OCI-LY3 (cell line): ENCODE measurements at regions not wholly inside any gene's neighbourhood (a gene's known extent, or its start where the extent isn't known, plus 50 kb on each side); places are given as distances from the start of the nearest gene placed in this dataset.

Source experiments
- H2AFZ ChIP-seq: fragments of 200-600, 300-600 bp; shearing (Covaris generic); 2 replicates; pipeline ENCODE4 v1.6.0; 2014; ENCODE audit warnings: antibody characterized with exemption, low read depth, low read length
- H3K27ac ChIP-seq: fragments of 200-600, 300-600 bp; sonication (generic); 2 replicates; pipeline ENCODE4 v1.5.1; 2014; ENCODE audit warnings: mild to moderate bottlenecking, low read length, moderate library complexity, mixed read lengths
- H3K27me3 ChIP-seq: fragments of 200-600, 300-600 bp; sonication (generic); 2 replicates; pipeline ENCODE4 v1.6.1; 2014; ENCODE audit warnings: low read depth, low read length, mixed read lengths
- H3K36me3 ChIP-seq: fragments of 200-600, 300-600 bp; sonication (generic); replicated peaks from 2 replicates; pipeline ENCODE3; 2014; ENCODE audit warnings: low read depth, low read length, mixed read lengths
- H3K4me1 ChIP-seq: fragments of 300-600, 200-600 bp; sonication (generic); 2 replicates; pipeline ENCODE4 v1.6.1; 2014; ENCODE audit warnings: low read length, mixed read lengths
- H3K4me2 ChIP-seq: fragments of 200-600, 300-600 bp; sonication (generic); 2 replicates; pipeline ENCODE4 v1.6.1; 2014; ENCODE audit warnings: low read length, mixed read lengths
- H3K4me3 ChIP-seq: fragments of 300-600, 200-600 bp; sonication (generic); 2 replicates; pipeline ENCODE4 v1.5.1; 2014; ENCODE audit warnings: antibody characterized with exemption, mild to moderate bottlenecking, low read length, moderate library complexity
- H3K79me2 ChIP-seq: fragments of 300-600, 200-600 bp; shearing (Covaris generic); 2 replicates; pipeline ENCODE4 v1.6.1; 2014; ENCODE audit warnings: mild to moderate bottlenecking, low read length, mixed read lengths
- H3K9ac ChIP-seq: fragments of 300-600, 200-600 bp; shearing (Covaris generic); 2 replicates; pipeline ENCODE4 v1.6.0; 2014; ENCODE audit warnings: mild to moderate bottlenecking, low read length, moderate library complexity
- H3K9me3 ChIP-seq: fragments of 200-600, 300-600 bp; shearing (Covaris generic); 2 replicates; pipeline ENCODE4 v1.6.1; 2014; ENCODE audit warnings: low read length, mixed read lengths; ENCODE audit not compliant: insufficient read depth
- H4K20me1 ChIP-seq: fragments of 200-600, 300-600 bp; sonication (generic); 2 replicates; pipeline ENCODE4 v1.6.1; 2016; ENCODE audit warnings: low read length, mixed read lengths; ENCODE audit not compliant: insufficient read depth
- EZH2phosphoT487 ChIP-seq: fragments of 200-600 bp; shearing (Covaris generic); IDR thresholded peaks from 2 replicates; pipeline ENCODE4 v1.6.1; 2018; ENCODE audit warnings: antibody characterized with exemption, mixed run types, low read depth
- TF ChIP-seq, protein P1 (sequence below): fragments of 200-600, 300-600 bp; sonication (generic); IDR thresholded peaks from 2 replicates; pipeline ENCODE4 v1.5.1; 2014; ENCODE audit warnings: antibody characterized with exemption, low read length, low read depth

DNA sequence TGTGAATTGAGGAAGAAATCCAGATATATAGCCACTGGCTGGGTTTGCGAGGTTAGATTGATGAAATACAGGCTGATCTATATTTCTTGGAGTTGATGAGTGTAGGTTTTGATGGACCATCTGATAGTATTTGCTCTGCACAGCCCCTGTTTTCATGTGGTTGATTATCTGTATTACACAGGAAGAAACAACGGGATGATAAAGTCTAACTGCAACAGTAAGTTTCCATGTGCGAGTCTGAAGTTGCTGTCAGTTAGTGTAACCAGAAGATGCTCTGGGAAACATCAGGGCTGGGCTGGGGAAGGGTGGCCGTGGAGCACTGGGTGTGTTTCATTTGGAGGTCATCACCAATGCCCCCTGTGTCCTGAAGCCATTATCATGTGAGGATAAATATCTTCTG is 148.4 kb upstream of the SFRP2 start:
- no peaks in the 10 kb centered on the region for H3K79me2 ChIP-seq
- H3K36me3 ChIP-seq: no peaks in the 10 kb centered on the region
- no peak overlapping the region for H2AFZ ChIP-seq
- H4K20me1 ChIP-seq: no peaks in the 10 kb centered on the region
- H3K9me3 ChIP-seq: no peaks in the 10 kb centered on the region
- H3K27ac ChIP-seq: no peak overlapping the region
- peaks cover 13% of the 10 kb centered on the region for H3K4me1 ChIP-seq
- H3K4me3 ChIP-seq: no peak overlapping the region
- H3K27me3 ChIP-seq: peaks cover 12% of the 10 kb centered on the region
- H3K9ac ChIP-seq: no peak overlapping the region
- no peak for TF ChIP-seq EZH2phosphoT487
- TF ChIP-seq, protein P1, sequence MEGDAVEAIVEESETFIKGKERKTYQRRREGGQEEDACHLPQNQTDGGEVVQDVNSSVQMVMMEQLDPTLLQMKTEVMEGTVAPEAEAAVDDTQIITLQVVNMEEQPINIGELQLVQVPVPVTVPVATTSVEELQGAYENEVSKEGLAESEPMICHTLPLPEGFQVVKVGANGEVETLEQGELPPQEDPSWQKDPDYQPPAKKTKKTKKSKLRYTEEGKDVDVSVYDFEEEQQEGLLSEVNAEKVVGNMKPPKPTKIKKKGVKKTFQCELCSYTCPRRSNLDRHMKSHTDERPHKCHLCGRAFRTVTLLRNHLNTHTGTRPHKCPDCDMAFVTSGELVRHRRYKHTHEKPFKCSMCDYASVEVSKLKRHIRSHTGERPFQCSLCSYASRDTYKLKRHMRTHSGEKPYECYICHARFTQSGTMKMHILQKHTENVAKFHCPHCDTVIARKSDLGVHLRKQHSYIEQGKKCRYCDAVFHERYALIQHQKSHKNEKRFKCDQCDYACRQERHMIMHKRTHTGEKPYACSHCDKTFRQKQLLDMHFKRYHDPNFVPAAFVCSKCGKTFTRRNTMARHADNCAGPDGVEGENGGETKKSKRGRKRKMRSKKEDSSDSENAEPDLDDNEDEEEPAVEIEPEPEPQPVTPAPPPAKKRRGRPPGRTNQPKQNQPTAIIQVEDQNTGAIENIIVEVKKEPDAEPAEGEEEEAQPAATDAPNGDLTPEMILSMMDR: no peak
- no peak overlapping the region for H3K4me2 ChIP-seq

DNA sequence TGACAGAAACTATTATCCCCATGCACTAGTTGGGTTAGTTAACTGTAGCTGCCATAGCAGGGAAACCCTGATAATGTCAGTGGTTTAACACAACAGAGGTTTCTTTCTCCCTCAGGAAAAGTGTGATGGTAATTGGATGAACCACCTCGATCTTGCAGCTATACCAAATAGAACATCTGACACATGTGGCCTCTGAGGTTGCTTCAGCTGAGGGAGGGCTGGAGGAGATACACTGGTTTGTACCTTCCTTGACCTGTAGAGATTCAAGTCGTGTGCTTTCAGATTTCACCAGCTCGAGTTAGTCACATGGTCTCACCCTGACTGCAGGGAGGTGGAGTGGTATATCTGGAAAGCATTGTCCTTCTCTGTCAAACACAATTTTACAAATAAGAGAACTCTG is 147.2 kb upstream of the SFRP2 start:
- Histone ChIP-seq H3K4me3 (no peak overlapping the region), H3K79me2 (no peaks in the 10 kb centered on the region), H4K20me1 (no peaks in the 10 kb centered on the region), H3K27me3 (0 out of 2 replicates have a peak, but pooled peaks cover 1% of the 10 kb centered on the region), H3K4me1 (peaks cover 13% of the 10 kb centered on the region), H3K9ac (no peak overlapping the region), H3K9me3 (no peaks in the 10 kb centered on the region), H3K27ac (no peak overlapping the region), H3K36me3 (no peaks in the 10 kb centered on the region), H2AFZ (peak overlapping the region; percentile 54; the same call in 1 of the 2 replicates), H3K4me2 (no peak overlapping the region)
- TF ChIP-seq EZH2phosphoT487: no peak
- TF ChIP-seq, protein P1: no peak

DNA sequence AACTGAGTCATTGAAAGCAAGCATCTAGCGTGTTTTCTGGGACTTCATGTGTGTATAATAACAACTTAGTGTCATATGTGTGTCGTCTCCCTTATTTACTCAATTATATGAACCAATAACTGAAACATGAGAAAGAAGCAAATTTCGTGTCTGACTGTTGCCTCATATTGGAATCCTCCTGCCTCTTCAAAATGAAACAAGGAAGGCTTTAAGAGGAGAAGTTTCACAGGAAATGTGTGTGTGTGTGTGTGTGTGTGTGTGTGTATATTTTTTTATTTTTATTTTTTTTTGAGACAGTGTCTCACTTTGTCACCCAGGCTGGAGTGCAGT is 145.8 kb upstream of the SFRP2 start:
- Histone ChIP-seq H3K36me3 (no peaks in the 10 kb centered on the region), H3K27ac (no peak overlapping the region), H3K4me2 (peak overlapping the region; percentile 61), H3K4me1 (peaks cover 13% of the 10 kb centered on the region), H3K9ac (no peak overlapping the region), H3K4me3 (peak overlapping the region; percentile 33), H3K9me3 (no peaks in the 10 kb centered on the region), H3K27me3 (peaks cover 8% of the 10 kb centered on the region; the same call in 1 of the 2 replicates), H3K79me2 (no peaks in the 10 kb centered on the region), H2AFZ (peak overlapping the region; percentile 30; the same call in 1 of the 2 replicates), H4K20me1 (no peaks in the 10 kb centered on the region)
- TF ChIP-seq, protein P1: no peak
- TF ChIP-seq EZH2phosphoT487: no peak

DNA sequence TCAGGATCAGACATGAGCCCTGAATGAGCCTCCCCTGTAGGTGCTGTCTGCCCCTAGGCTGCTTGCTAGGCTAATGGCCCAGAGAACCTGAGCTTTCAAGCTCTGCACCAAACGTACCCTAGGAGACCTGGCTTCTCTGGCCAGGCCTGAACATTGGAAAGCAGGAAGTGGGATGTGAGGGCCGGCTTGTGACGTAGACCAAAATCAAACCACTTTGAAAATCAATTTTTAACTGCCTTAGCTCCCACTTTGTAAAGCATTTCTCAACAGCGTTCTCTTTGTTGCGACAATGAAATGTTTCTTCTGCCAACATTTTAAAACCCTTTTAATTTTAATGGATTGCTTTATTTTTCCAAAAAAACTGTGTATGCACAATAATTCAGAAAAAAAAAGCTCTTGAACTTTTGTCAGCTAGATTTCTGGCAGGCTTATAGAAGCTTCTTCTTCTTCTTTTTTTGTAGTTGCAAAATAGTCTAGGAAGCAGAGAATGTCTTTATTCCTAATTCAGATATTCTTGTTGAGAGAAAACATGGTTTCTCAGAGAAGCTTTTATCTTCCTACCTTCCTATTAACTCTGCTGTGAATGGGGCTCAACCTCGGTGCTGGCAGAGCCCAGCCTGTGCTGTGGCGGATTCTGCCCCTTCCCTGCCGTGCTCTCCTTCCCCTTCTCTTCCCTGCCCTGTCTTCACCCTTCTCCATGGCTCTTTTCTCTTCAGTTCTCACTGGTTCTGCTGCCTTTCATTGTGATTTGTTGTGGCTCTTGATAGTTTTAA is 145.2 kb upstream of the SFRP2 start:
- H3K9me3 ChIP-seq: no peaks in the 10 kb centered on the region
- peaks cover 12% of the 10 kb centered on the region; the same call in 1 of the 2 replicates for H3K27me3 ChIP-seq
- H4K20me1 ChIP-seq: no peaks in the 10 kb centered on the region
- no peak overlapping the region for H3K27ac ChIP-seq
- TF ChIP-seq EZH2phosphoT487: no peak
- TF ChIP-seq, protein P1: no peak
- H3K9ac ChIP-seq: no peak overlapping the region
- peak overlapping the region; percentile 33 for H3K4me3 ChIP-seq
- no peaks in the 10 kb centered on the region for H3K79me2 ChIP-seq
- H3K4me2 ChIP-seq: peak overlapping the region; percentile 61
- H3K36me3 ChIP-seq: no peaks in the 10 kb centered on the region
- H2AFZ ChIP-seq: peak overlapping the region; percentile 30; the same call in 1 of the 2 replicates
- peaks cover 13% of the 10 kb centered on the region for H3K4me1 ChIP-seq
